IMR-90 (cell line): ENCODE measurements at regions not wholly inside any gene's neighbourhood (a gene's known extent, or its start where the extent isn't known, plus 50 kb on each side); places are given as distances from the start of the nearest gene placed in this dataset.
A peak's percentile ranks its signal among the peaks of the same experiment; 100 is the strongest.

Experiments
- ATAC-seq: fragments of 200-7000 bp; cut with Tn5 transposase; 2 replicates; pipeline ENCODE4 v1.9.1; 2020; ENCODE audit warnings: low read depth, mild to moderate bottlenecking, moderate library complexity
- BruUV-seq: library from RNA; stranded (reverse); fragments of 400-500 nt; replicated peaks from 2 replicates; lab custom pipeline; 2021; lab: Mats Ljungman, UMichigan
- CTCF ChIA-PET: fragments of 300-600 bp; formaldehyde crosslinking; extraction: SDS; loops from one replicate; lab custom pipeline; 2021; ENCODE audit warnings: antibody characterized with exemption; lab: Yijun Ruan, JAX
- POLR2A ChIA-PET: fragments of 300-600 bp; sonication (Branson Sonifier 250); formaldehyde crosslinking; loops from one replicate; lab custom pipeline; 2022; ENCODE audit warnings: antibody characterized with exemption; ENCODE audit not compliant: unreplicated experiment; lab: Charles Lee
- DNase-seq: peaks from one replicate; pipeline ENCODE4 v3.0.0; 2013
- H2AFZ ChIP-seq: replicated peaks from 2 replicates; pipeline ENCODE3; 2013; ENCODE audit warnings: low read length, mild to moderate bottlenecking; ENCODE audit not compliant: poor library complexity
- H2AK5ac ChIP-seq: 2 replicates; pipeline ENCODE4 v1.6.1; 2013; ENCODE audit warnings: low read depth, low read length, inconsistent platforms
- H2AK9ac ChIP-seq: replicated peaks from 2 replicates; pipeline ENCODE3; 2013; ENCODE audit warnings: mild to moderate bottlenecking, low read depth, low read length, moderate library complexity; ENCODE audit not compliant: poor library complexity
- H2BK120ac ChIP-seq: 2 replicates; pipeline ENCODE4 v1.6.1; 2013; ENCODE audit warnings: low read depth, low read length, inconsistent platforms
- H2BK15ac ChIP-seq: 3 replicates; pipeline ENCODE4 v1.6.1; 2013; ENCODE audit warnings: low read depth, low read length, inconsistent platforms
- H2BK20ac ChIP-seq: 2 replicates; pipeline ENCODE4 v1.6.1; 2013; ENCODE audit warnings: low read depth, mild to moderate bottlenecking, inconsistent platforms, low read length, moderate library complexity
- H2BK5ac ChIP-seq: 2 replicates; pipeline ENCODE4 v1.6.1; 2013; ENCODE audit warnings: mild to moderate bottlenecking, low read depth, low read length, inconsistent platforms; ENCODE audit not compliant: poor library complexity, severe bottlenecking
- H3K14ac ChIP-seq: replicated peaks from 2 replicates; pipeline ENCODE4 v1.6.1; 2013; ENCODE audit warnings: low read depth, low read length, inconsistent platforms
- H3K18ac ChIP-seq: 2 replicates; pipeline ENCODE4 v1.6.1; 2013; ENCODE audit warnings: low read depth, low read length, control low read depth
- H3K23ac ChIP-seq: 2 replicates; pipeline ENCODE4 v1.6.1; 2013; ENCODE audit warnings: low read depth, low read length, inconsistent platforms
- H3K27ac ChIP-seq: 2 replicates; pipeline ENCODE4 v1.5.1; 2013; ENCODE audit warnings: mild to moderate bottlenecking, control low read depth, low read length; ENCODE audit not compliant: insufficient read depth
- H3K27me3 ChIP-seq: 2 replicates; pipeline ENCODE4 v1.6.1; 2013; ENCODE audit warnings: low read length; ENCODE audit not compliant: control insufficient read depth, insufficient read depth
- H3K36me3 ChIP-seq: 2 replicates; pipeline ENCODE4 v1.6.1; 2013; ENCODE audit warnings: low read length, mixed read lengths; ENCODE audit not compliant: control insufficient read depth, insufficient read depth
- H3K4ac ChIP-seq: 2 replicates; pipeline ENCODE4 v1.6.1; 2013; ENCODE audit warnings: low read depth, low read length, inconsistent platforms
- H3K4me1 ChIP-seq: 2 replicates; pipeline ENCODE4 v1.6.1; 2013; ENCODE audit warnings: low read length, mixed read lengths; ENCODE audit not compliant: control insufficient read depth, insufficient read depth
- H3K4me2 ChIP-seq: 2 replicates; pipeline ENCODE4 v1.6.1; 2013; ENCODE audit warnings: low read depth, mild to moderate bottlenecking, control low read depth, low read length, moderate library complexity
- H3K4me3 ChIP-seq: 2 replicates; pipeline ENCODE4 v1.5.1; 2013; ENCODE audit warnings: low read depth, mild to moderate bottlenecking, control low read depth, low read length, moderate library complexity; ENCODE audit not compliant: insufficient read depth
- H3K56ac ChIP-seq: 2 replicates; pipeline ENCODE4 v1.6.1; 2013; ENCODE audit warnings: low read length, inconsistent platforms; ENCODE audit not compliant: insufficient read depth; ENCODE audit errors: extremely low read depth
- H3K79me1 ChIP-seq, 2 experiments: 2 replicates each; pipeline ENCODE4 v1.6.1; 2013; ENCODE audit warnings: low read length in 2 of 2, inconsistent platforms in 1 of 2, low read depth in 1 of 2
- H3K9ac ChIP-seq: 2 replicates; pipeline ENCODE4 v1.6.1; 2013; ENCODE audit warnings: low read depth, low read length, control low read depth
- H3K9me1 ChIP-seq: 2 replicates; pipeline ENCODE4 v1.6.1; 2013; ENCODE audit warnings: low read length, inconsistent platforms; ENCODE audit not compliant: insufficient read depth
- H3K9me3 ChIP-seq: 2 replicates; pipeline ENCODE4 v1.6.1; 2013; ENCODE audit warnings: low read length; ENCODE audit not compliant: control insufficient read depth, insufficient read depth
- H4K20me1 ChIP-seq: 2 replicates; pipeline ENCODE4 v1.6.1; 2013; ENCODE audit warnings: low read length, inconsistent platforms; ENCODE audit not compliant: insufficient read depth
- H4K5ac ChIP-seq: 2 replicates; pipeline ENCODE4 v1.6.1; 2013; ENCODE audit warnings: mild to moderate bottlenecking, low read depth, low read length, control low read depth
- H4K8ac ChIP-seq, 2 experiments: 2 replicates each; pipeline ENCODE4 v1.6.1; 2013; ENCODE audit warnings: low read depth in 2 of 2, low read length in 2 of 2, control low read depth in 1 of 2, inconsistent platforms in 1 of 2
- H4K91ac ChIP-seq: 2 replicates; pipeline ENCODE4 v1.6.1; 2013; ENCODE audit warnings: low read depth, low read length, inconsistent platforms; ENCODE audit not compliant: insufficient read depth
- CEBPB ChIP-seq: IDR thresholded peaks from 2 replicates; pipeline ENCODE4 v1.6.1; 2012; ENCODE audit warnings: low read depth, low read length, improper control_type of control experiment
- CHD1 ChIP-seq: IDR thresholded peaks from 2 replicates; pipeline ENCODE4 v1.6.1; 2012; ENCODE audit warnings: low read depth, low read length, improper control_type of control experiment
- WGBS, 2 experiments: methylation state at CpG; one replicate each; pipeline versions ENCODE4 v1.1.5 to v1.1.7; 2013; ENCODE audit warnings: missing lambda C conversion rate in 2 of 2; ENCODE audit not compliant: insufficient read length in 1 of 2; ENCODE audit errors: extremely low coverage in 2 of 2; 5-methylcytosine and 5-hydroxymethylcytosine counted together
- dilution Hi-C: fragments of 300-500 bp; cut with HindIII; formaldehyde crosslinking; loops from one replicate; pipeline ENCODE4 v1.14.3; 2018; ENCODE audit warnings: low sequenced_read_pairs; ENCODE audit not compliant: unreplicated experiment
- in situ Hi-C: fragments of 300-500 bp; cut with MboI; formaldehyde crosslinking; loops from 3 replicates; pipeline ENCODE4 v1.14.3; 2019; ENCODE audit warnings: low sequenced_read_pairs, inconsistent platforms, mixed read lengths
- intact Hi-C: fragments of 100-400 bp; cut with micrococcal nuclease; formaldehyde crosslinking; loops from 2 replicates; pipeline ENCODE4 v1.10.0; 2022
- TF ChIP-seq, protein P1 (sequence below): conservative IDR thresholded peaks from 2 replicates; pipeline ENCODE4 v1.5.1; 2012; ENCODE audit warnings: mild to moderate bottlenecking, low read depth, low read length, improper control_type of control experiment

- TF ChIP-seq, protein P1, sequence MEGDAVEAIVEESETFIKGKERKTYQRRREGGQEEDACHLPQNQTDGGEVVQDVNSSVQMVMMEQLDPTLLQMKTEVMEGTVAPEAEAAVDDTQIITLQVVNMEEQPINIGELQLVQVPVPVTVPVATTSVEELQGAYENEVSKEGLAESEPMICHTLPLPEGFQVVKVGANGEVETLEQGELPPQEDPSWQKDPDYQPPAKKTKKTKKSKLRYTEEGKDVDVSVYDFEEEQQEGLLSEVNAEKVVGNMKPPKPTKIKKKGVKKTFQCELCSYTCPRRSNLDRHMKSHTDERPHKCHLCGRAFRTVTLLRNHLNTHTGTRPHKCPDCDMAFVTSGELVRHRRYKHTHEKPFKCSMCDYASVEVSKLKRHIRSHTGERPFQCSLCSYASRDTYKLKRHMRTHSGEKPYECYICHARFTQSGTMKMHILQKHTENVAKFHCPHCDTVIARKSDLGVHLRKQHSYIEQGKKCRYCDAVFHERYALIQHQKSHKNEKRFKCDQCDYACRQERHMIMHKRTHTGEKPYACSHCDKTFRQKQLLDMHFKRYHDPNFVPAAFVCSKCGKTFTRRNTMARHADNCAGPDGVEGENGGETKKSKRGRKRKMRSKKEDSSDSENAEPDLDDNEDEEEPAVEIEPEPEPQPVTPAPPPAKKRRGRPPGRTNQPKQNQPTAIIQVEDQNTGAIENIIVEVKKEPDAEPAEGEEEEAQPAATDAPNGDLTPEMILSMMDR, result no peak
Observed at GRCh38 chr21:35641271-35642016, 418.9 kb downstream of the SETD4 start (continued).

GRCh38 chr21:35637431-35637830 is 422.9 kb downstream of the SETD4 start:
- Histone ChIP-seq H2BK5ac (peak overlapping the region; percentile 22), H3K4me2 (no peak overlapping the region), H2AFZ (peak overlapping the region; percentile 27), H3K14ac (peak overlapping the region; percentile 79; the same call in 1 of the 2 replicates), H3K9me1 (peaks cover 9% of the 10 kb centered on the region), H2AK5ac (peak overlapping the region; percentile 48; the same call in 1 of the 2 replicates), H3K56ac (no peak overlapping the region), H4K8ac (peak overlapping the region in 1 of 2 experiments; percentile 63; a peak in 1 of 4 replicates), H3K27me3 (no peaks in the 10 kb centered on the region), H3K79me1 (no peaks in the 10 kb centered on the region), H3K23ac (no peak overlapping the region), H2BK15ac (peak overlapping the region; percentile 25; the same call in 2 of the 3 replicates), H3K4me3 (no peak overlapping the region), H2AK9ac (no peak overlapping the region), H4K20me1 (no peaks in the 10 kb centered on the region), H3K4me1 (peaks cover 9% of the 10 kb centered on the region), H3K4ac (peak overlapping the region; percentile 54; the same call in 1 of the 2 replicates), H4K91ac (no peak overlapping the region), H3K18ac (no peak overlapping the region), H2BK120ac (peak overlapping the region; percentile 73), H2BK20ac (peak overlapping the region; percentile 81), H3K27ac (no peak overlapping the region), H3K9me3 (no peaks in the 10 kb centered on the region), H4K5ac (no peak overlapping the region), H3K36me3 (no peaks in the 10 kb centered on the region), H3K9ac (no peak overlapping the region)
- ChIA-PET POLR2A (no interaction called here), CTCF (no interaction called here)
- ATAC-seq (no peak), DNase-seq (peak; percentile 61)
- dilution Hi-C loops (no loop called here), intact Hi-C loops (no loop called here), in situ Hi-C loops (no loop called here)
- no CpG with 5 or more reads among the region's 2 CpGs for WGBS, 2 experiments
- BruUV-seq, result no TSS peak
- TF ChIP-seq CEBPB (0 out of 2 replicates have a peak, but pooled peaks have one; percentile 29), CHD1 (no peak)
